GM19452 (cell line): ENCODE measurements at regions not wholly inside any gene's neighbourhood (a gene's known extent, or its start where the extent isn't known, plus 50 kb on each side); places are given as distances from the start of the nearest gene placed in this dataset.

Experiments
- ATAC-seq: cut with Tn5 transposase; IDR thresholded peaks from one replicate; pipeline ENCODE4 v1.9.1; 2021; ENCODE audit not compliant: unreplicated experiment

DNA sequence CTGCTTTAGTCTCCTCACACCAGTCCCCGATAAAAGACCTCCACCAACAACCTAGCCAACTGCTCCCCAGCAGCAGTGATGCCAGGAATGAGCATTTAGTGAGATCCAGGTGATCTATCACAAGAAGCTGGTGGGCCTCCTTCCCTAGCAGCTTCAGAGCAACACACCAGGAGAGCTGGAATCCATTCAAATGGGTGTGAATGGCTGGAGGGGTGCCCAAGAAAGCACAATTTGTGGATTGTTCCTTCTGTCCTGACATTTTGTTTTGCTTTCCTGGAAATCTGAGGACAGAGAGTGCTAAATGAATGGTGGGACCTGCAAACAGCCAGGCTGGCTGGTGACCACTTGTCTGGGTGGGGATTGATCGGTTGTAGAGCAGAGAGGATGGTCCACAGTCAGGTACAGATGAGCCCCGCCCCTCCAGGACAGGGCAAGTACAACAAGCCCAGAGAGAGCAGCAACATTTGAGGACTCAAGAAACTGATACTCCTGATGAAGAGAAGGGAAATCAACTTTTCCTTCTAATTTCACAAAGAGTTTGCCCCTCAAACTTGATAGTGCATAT is 316.8 kb downstream of the VPS13C start:
- no peak for ATAC-seq

DNA sequence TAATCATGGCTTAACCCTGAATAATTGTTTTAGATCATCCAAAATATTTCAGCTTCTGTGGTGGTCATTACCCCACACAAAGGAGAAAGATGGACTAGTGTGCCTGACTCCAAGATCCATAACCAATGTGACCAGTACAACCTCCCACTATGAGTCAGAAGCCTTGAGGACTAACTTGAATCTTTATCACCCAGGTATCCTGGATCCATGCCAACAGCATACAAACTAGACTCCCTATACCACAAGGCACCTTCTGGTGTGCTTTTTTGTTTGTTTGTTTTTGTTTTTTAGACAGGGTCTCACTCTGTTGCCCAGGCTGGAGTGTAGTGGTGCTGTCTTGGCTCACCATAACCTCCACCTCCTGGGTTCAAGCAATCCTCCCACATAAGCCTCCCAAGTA is 317.7 kb downstream of the VPS13C start:
- ATAC-seq = no peak

DNA sequence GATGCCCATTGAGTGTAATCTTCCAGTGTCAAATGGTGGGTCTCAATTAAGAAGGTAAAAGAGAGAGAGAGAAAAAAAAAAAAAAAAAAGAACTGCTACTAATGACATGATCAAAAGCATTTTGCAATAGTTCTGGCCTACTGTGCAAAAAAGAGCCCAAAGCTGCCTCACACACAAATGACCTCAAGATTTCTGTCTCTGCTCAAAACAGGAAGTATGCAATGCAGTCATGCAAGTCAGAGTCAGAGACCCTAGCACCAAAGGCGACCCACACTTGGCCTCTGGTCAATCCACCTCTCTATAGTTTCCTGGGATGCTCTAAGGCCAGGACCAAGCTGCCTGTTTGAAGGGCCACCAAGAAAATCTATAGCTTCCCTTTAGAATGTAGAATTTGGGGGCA is 323.5 kb downstream of the VPS13C start:
- no peak for ATAC-seq

DNA sequence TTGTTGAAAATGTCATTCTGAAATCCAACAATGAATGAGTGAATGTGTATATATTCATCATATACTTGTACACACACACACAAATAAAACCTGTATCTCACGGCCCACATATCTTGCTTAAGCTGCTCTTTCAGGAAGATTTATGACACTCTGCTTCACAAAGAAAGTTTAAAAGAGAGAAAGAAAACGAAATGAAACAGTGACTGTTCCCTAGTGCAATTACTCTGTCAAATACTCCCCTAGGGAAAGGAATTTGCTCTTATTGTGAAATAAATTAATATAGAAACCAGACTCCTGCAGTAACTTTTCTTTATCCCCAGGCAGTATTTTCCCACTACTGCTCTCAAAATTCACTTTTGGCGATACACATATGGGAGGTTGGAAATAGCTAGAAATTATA is 329.1 kb downstream of the VPS13C start:
- ATAC-seq = no peak

DNA sequence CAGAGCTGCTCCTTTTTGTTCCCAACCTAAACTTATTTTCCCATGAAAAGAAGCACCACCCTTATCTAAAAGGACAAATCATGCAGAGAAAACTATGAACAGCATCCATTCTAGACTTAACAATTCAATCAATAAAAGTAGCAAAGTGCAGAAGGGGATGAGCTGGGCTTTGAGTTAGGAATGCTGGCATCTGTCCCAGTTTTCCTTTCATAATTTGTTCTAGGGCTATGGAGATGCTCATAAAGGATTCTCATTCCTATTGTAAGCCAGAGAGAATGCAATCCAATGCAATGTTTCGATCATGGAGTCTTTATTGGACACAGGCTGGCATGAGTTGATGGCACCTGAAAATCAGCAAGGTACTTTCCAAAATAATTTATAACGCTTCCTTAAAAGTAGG is 330.6 kb downstream of the VPS13C start:
- no peak for ATAC-seq

DNA sequence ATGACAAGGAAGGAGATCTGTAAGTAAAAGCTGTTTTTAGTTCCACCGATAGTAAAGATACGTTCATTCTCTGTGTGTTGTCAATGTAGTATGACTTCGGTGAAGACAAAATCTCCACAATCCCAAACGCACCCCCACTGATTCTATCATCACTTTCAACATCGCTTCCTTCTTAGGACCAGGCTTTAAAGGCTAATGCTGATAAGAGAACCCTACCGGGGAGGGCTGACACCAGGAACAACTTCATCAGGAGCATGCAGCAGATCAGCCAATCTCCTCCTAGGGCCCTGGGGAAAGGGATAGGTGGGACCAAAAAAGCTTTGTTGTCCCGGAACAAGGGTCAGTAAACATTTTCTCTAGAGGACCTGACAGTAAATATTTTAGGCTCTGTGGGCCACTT is 334.1 kb downstream of the VPS13C start:
- no peak for ATAC-seq

DNA sequence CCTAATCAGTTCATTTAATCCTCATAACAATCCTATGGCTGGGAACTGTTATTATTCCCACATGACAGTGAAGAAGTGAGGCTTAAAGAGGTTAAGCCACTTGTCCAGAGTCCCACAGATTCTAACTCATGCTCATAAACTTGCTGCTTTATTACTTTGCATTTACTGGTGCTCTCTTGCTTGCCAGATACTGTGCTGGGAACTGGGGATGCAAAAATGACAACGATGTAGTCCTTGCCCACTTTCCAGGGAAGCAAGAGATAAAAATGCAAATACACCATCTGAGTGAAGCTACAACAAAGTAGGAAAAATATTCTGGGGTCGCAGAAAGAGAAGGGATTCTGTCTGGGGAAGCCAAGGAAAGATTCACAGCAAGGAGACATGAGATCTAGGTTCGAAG is 335.0 kb downstream of the VPS13C start:
- ATAC-seq = no peak

DNA sequence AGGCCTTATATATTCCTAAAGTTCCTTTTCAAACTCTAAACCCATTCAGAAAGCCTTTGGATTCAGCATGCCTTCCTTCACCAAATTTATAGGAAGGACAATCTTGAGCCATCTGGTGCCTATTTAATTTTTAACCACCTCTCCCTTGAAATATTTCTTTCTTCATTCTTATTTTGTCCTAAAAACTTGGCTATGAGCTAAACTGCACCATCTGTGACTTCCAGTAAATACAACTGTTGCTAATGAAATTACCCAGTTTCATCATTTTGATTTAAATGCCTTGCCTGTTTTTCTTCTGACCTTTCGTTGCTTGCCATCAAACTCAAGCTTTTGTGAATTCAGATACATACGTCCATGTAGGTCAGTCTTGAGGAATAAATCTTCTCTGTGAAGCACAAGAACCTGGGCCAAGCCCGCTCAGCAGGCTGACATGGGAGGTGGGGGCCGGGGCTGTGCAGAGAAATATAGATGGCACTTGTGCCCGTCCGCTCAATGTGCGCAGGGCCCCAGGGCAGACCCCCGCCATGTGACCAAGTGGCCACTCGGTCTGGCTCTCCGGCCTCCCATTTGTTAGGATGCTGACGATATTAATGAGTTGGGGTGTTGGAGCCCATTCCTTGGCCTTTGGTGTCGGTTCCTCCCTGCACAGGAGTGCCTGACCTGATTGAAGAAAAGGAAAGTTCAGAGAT is 335.9 kb downstream of the VPS13C start:
- no peak for ATAC-seq

DNA sequence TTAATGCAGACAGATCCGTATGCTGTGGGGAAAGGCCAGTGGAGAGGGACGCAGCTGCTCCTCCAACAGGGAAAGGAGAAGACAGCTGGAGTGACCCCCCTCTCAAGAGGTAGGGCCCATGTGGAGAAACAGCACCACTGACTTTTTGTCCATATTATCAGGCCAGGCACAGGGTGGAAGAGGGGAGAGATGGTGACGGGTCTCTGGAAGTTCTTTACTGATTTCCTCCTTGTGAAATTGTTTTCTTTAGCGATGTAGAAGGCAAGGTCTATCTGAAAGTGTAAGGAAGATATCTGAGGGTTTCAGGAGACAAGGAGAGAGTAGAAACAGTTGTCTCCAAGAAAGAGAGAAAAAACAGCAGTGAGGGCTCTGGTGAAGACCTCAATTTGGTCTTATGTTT is 338.8 kb downstream of the VPS13C start:
- ATAC-seq = no peak

DNA sequence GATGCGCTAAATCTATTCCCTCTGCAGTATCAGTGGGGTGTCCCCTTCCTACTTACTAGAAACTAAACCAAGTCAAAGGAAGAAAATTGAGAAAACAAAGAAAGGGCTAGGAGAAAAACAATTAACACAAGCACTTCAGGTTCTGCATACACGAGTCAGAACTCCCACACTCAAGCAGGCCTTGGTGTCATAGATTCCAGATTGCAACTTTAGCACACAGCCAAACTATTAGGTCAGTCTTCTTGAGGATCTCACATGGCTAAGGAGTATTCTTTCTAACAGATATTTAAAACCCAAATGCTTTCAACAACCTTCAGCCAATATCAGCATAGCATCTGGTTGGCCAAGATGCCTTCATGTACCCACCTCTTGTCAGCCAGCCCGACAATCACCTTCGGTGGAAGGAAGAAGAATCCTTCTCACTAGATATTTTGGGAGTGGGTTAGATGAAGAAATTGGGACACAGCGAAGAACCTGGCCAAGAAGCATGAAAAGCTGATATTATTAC is 340.0 kb downstream of the VPS13C start:
- no peak for ATAC-seq

DNA sequence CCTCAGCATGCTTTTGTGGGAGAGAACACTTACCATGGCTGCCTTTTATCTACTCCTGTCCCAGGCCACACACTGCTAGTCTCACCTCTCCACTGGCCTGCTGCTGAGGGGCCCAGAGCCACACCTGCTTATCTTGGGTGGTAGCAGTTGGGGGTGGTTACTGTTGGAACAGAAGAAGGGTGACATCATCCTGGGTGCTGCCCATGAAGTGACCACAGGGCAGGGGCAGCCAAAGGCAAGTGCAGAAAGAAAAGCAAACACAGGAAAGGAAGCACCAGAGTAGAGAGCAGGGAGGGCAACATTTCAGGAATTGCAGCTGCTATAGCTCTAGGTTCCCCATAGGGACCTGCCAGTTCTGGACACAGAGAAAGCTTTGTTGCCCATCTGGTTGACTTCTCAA is 345.2 kb downstream of the VPS13C start:
- ATAC-seq = no peak

DNA sequence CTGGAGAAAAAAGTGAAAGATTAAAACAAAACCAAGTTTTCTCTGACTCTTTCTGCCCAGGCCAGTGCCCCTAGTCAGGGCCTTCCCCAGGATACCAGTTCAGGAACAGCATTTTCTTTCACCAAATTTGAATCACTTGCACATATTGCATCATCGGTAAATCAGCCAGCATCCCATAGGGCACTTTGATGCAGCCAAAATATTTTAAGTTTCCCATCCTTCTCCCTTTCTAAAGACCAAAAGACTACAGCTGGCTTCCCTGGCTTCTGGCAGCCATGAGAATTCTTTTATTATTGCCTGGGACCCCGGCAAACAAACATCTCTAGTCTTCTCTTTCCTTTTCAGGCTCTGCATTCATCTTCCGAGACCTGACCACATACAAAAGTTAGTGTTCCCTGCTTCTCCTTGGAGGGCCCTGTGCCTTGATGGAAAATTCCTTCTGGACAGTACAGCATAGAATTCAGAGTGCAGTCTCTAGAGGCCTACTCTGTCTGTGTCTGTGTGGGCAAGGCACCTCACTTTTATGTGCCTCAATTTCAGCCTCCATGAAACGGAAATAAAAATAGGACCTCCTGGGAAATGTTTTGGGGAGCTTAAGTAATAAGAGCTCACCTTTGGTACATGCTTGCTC is 348.0 kb downstream of the VPS13C start:
- ATAC-seq = no peak

DNA sequence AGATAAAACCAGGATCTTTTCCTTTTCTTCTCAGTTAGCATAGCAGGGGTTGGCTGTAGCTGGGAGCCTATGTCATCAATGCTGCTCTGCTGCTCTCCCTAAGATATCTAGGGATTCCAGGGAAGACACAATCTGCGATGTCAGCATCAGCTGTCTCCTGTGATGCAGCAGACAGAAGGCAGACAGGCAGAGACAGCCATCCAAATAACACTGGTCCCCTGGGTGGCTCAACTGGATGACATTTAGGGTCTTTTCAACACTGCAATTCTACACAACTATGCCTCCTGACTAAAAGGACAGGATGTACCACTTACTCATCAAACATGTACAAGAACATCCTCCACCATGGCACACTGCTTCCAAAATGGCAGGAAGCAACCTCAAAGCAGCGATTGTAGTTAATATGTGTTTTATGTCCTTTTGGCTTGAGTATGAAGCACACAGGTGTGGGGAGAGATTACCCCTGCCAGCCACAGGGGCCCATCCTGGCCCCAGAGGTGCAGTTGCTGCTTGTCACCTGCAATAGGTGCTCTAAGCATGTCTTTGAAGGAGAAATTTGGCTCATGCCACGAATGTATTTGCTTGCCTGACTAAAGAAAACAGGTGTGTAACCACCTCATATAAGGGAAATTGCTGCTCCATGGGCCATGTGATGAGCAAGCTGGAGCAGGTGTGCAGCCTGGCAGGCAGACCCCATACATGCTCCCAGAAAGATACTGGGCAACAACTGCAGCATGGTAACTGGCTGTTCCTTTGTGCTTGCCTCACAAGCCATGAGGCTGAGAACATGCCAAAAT is 357.8 kb downstream of the VPS13C start:
- ATAC-seq = no peak

DNA sequence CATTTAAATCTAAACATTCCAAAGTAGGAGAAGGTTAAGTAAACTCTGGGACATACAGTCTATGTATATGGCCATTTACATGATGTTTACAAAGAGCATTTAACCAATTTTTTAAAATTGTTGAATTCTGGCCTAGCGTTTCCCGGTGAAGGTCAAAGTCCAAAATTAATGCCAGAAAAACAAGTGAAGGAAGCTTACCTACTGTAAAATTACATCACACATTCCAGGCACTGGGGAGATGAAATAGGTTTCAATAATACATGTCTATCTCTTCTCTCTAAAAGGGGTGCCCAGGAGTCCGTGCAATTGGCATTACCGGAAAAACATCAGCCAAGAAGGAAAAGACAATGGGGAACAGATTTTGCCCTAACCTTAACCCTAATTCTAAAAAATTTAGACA is 358.8 kb downstream of the VPS13C start:
- ATAC-seq = no peak

DNA sequence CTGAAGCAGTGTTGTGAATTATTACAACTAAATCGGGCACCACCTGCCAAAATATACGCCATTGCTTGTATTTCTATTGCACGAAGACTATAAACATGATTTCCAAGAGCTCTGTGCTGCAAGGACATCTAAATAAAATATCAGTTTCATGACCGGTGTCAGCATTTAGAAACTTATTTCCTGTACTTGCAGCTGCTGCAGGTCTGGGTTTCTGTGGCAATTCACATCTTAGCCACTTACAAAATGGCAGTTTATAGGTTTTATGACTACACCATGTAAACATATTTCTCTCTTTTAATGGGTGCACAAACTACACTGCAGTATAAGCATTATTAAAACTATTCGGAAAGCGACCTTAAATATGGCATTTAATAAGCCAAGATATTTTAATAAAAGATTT is 359.4 kb downstream of the VPS13C start:
- ATAC-seq = no peak

DNA sequence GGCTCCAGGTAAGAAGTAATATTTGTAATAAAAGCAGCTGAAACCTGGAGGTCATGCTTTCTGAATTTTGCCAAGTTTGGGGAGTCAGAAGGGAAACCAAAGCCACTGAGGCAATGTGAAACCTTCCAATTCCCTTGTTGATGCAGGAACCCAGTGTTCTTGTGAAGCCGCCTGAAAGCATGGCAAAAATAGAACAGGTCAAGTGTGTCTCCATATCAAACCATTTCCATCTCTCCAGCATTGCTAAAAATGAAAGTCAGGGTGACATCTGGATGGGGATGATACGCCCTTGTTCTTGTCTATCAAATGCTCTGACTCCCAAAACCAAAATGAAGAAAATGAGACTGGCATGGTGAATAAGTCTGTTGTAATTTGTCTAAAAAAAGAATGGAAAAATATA is 362.5 kb downstream of the VPS13C start:
- no peak for ATAC-seq

DNA sequence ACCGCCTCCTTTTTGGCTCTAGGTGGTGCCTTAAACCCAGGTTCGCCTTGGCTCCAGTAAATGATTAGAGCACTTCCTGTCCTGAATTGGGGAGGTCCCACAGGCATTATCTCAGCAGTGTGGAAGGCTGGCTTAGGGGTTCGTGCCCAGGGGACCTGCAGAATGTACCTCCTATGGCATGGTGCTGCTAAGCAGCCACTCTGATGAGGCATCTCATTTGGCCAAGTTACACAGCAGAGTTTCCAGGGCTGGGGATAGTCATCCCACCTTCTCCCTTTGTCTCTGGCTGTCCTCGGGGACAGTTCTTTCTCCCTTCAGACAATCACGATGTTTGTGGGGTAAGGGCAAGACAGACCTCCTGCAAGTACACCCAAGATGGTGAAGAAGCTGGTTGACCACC is 371.2 kb downstream of the VPS13C start:
- no peak for ATAC-seq

DNA sequence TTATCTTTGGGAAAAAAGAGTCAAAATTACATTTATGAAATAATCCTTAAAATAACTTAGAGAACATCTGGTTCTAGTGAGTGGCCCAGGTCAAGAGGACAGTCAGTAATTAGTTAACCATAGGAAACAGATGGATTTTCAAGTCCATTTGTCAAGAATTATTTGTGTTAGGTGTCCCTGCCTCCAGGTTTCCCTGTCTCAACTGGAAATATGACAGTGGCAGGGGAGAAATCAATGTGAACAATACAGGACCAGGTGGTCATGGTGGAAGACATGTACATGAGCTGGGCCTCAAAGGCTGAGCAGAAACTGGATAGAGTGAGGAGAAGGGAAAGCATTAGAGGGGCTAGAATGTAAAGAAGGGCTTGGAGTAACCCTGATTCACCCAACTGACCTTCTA is 372.6 kb downstream of the VPS13C start:
- ATAC-seq = no peak

DNA sequence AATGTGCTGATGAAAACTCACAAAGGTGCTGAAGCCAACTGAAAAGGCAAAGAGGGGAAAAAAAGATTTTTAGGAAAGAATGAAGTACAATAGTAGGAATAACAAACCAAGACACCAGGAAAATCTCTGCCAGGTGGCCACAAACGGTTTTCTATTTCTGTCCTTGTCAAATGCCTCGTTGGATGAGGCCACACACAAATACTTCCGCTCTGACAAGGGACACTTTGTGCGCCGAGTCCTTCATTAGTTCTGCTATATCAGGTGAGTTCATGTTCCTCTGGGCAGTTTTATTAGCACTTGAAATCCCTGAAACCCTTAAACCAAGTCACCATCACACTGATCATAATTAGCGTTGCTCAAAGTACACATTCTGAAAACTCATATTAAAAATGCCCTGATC is 373.1 kb downstream of the VPS13C start:
- no peak for ATAC-seq

DNA sequence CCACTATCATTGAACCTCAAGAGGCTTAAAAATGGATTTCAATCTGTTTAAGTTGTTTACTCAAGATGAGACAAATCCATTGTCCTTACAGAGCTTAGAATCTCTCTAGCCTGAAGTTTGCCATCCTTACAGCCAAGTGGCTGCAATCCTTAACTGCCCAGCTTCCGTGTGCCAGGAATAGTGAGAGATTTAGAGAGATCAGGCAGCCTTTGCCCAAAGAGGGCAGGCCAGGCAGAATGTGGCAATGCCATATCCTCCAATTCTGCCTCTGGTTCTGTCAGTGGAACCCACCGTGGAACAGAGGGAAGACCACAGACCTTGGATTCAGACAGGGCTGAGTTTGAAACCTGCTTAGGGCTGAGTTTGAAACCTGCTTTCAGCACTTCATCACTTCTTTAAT is 374.3 kb downstream of the VPS13C start:
- ATAC-seq = no peak

DNA sequence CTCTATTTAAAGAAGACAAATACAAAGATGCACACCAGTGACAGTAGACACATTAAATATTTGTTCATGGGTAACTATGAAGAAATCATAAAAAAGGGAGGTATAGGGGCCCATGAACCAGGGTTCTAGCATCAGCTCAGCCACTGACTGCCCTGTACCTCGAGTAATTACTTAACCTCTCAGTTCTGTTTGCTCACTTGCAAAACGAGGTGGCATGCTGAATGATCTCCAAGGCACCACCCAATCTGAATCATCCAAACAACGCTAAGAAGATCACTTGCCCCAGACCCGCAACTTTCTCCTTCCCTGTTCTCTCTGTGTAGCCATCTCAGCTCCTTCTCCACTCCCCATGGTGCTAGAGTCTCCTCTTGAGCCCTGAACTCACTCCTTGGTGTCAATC is 374.7 kb downstream of the VPS13C start:
- ATAC-seq = no peak
